GM19043 (cell line): ENCODE measurements at regions not wholly inside any gene's neighbourhood (a gene's known extent, or its start where the extent isn't known, plus 50 kb on each side); places are given as distances from the start of the nearest gene placed in this dataset.
"Not testable (repeated sequence)": the region's sequence is repeated elsewhere in the genome, so short reads cannot be mapped to it uniquely, and the experiment has no call there.

Experiments used
- ATAC-seq: cut with Tn5 transposase; IDR thresholded peaks from one replicate; pipeline ENCODE4 v1.9.1; 2021; ENCODE audit warnings: low read depth; ENCODE audit not compliant: unreplicated experiment

GRCh38 chr13:66154976-66155375 lies 1075.2 kb downstream of the PCDH9 start:
- ATAC-seq: no peak

DNA sequence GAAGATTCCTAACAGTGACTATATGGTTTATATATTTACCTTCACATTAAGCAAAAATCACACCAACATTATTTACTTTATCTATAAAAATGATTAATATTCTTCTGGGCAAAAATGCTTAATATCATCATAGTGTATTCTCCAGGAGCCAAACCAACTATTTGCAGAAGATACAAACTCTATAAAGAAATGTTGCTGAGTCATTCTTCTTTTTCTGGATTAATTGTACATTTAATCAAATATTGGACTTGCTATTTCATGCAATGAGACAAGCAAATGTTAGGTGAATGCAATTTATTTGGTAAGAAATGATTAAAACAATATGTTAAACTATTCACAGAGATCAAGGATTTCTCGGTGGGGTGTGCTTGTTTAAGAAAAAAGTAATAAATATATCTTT lies 1075.8 kb downstream of the PCDH9 start:
- ATAC-seq: no peak

GRCh38 chr13:66152596-66152995 lies 1077.5 kb downstream of the PCDH9 start:
- no peak for ATAC-seq

DNA sequence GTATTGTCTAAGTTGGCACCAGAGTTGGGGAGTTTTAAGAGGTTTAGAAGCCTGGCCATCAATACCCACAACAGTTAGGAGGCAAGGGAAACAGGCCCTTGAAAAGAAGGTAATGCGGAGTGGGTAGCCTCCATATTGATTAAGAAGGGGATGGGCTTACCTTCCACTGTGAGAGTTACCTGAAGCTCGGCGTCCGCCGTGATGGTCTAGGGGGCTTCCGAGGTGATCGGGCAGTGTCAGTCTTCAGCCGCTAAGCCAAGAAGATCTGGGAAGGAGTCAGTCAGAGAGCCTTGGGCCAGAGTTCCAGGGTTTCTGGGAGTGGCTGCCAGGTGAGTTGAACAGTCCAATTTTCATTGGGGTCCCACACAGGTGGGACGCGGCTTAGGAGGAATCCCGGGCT lies 1085.8 kb downstream of the PCDH9 start:
- not testable (repeated sequence) for ATAC-seq

DNA sequence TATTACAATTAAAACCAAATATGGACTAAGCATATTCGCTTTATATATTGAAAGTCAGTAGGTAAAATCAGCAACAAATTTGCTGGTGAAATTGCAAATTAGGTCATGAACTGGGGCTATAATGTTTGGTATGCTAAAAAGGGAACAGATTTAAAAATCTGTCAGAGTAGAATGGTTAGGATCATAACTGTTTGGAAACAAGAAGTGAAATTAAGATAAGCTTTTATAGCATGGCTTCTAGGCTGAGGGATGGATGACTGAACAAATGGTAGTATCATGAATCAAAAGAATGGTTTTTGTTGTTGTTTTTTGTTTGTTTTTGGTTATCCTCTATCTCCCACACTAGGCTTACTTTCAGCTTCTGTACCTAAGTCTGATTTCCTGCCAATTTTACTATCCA lies 1090.4 kb downstream of the PCDH9 start:
- no peak for ATAC-seq

- ATAC-seq: no peak
Measured at GRCh38 chr13:66139250-66139649, 1090.9 kb downstream of the PCDH9 start.

GRCh38 chr13:66138172-66138811 lies 1091.8 kb downstream of the PCDH9 start:
- ATAC-seq: peak; percentile 86

- ATAC-seq: no peak
Measured at GRCh38 chr13:66137384-66137783, 1092.8 kb downstream of the PCDH9 start.

DNA sequence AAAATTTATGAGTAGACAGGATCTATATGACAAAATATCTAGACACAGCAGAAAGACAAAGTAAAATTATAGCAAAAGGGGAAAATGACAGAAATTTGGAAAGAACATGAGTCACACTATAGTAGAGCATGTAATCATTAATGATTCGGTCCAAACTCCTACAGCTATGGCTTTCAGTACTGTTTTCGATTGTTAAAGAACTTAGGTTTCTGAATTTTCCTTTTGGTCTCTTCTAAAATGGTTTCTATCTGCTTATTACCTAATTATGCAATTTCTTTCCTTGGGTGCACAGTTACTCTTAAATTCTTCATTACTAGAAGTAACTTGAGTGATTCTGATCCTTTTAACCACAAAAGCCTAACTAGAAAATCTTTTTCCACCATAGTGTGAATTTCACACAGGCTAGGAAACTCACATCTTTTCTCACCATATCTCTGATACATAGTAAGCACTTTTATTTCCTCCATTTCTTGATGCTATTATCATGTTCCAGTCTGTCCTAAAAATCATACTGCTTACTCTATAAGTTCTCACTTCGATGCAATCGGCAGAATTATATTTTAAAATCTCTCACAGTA lies 1101.4 kb downstream of the PCDH9 start:
- peak; percentile 91 for ATAC-seq

DNA sequence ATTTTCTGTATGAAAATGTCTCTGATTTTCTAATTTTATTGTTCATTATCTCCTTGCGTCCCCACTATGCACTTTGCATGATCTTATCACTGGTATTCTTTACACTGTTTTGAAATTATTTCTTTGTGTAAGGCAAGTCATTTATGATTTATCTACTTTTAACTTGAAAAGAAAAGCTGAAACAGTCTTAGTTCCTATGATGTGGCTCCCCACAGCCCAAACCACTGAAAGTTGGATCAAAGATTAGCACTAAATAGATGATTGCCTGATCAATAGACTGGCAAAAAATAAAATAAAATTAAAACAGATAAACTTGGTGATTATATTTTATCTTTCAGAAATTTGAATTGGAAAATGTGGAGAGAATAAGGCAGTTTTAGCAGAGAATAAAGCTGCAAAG lies 1101.9 kb downstream of the PCDH9 start:
- ATAC-seq: no peak

- no peak for ATAC-seq
Measured at GRCh38 chr13:66117563-66117962, 1112.6 kb downstream of the PCDH9 start.

DNA sequence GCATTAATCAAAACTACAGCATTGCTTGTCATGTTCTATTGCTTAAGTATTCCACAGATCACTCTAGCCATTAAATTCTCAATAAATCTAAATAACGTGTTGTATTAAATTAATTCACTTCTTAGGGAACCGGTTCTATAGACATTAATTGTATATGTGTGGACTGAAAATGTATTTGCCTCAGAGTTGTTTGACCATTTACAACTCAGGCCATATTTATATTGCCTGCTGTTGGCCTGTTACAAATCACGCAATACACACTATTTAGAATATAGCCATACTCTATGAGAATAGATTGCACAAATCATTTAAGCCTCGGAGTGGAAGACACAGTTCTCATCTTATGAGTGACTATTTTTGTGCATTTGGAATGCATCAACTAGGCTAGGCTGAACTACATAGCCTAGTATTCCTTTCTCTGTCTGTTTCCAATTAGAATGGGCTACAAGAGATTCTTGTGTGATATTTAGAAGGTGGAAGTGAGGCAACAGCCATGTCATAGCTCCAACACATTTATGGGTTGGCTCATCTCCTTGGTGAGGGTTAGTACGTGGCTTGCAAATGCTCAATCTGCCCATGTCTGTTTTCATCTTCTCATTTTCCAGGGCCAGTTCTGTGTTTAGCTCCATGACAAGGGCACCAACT lies 1116.1 kb downstream of the PCDH9 start:
- no peak for ATAC-seq

DNA sequence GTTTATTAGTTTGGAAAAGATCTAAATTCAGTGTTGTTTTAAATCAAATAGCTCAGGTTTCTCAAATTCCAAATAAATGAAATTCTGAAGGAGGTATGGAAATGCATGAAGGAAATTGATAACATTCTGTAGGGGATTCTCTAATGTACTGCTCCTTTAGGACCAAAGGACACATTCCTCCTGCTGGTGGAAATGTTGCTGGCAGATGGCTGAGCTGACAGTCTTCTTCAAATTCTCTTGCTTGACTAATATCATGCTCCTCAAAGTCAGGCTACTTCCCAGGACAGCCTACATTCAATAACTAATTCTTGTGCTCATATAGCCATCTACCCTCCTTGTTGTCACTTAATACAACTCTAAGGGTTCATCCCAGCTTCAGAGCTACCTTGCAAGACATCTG lies 1118.5 kb downstream of the PCDH9 start:
- no peak for ATAC-seq

- no peak for ATAC-seq
Measured at GRCh38 chr13:66106246-66106645, 1123.9 kb downstream of the PCDH9 start.

DNA sequence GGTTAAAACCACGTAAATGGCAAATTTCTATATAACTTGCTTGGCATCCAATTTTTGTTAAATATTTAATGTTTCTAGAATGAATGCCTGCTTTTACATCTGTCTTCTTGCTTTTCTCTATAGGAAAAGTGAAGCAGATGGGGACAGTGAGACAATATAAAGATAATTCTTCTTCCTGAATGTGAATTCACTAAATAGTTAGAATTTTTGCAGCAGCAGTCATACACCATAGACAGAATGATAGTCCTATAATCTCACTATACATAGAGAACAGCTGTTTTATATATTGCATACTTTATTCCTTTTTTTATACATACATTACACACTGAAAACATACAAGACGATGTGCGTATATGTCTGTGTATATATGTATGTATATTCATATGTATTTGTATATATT lies 1127.3 kb downstream of the PCDH9 start:
- no peak for ATAC-seq

DNA sequence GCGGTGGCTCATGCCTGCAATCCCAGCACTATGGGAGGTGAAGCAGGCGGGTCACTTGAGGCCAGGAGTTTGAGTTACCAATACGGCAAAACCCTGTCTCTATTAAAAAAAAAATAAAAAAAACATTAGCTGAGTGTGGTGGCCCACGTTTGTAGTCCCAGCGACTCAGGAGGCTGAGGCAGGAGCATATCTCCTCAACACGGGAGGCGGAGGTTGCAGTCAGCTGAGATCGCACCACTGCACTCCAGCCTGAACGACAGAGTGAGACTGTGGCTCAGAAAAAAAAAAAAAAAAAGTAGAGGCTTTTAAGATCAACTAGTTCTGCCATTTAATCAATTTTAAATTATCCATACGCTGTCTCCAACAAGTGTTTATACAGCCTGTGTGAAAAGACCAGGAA lies 1130.3 kb downstream of the PCDH9 start:
- no peak for ATAC-seq

DNA sequence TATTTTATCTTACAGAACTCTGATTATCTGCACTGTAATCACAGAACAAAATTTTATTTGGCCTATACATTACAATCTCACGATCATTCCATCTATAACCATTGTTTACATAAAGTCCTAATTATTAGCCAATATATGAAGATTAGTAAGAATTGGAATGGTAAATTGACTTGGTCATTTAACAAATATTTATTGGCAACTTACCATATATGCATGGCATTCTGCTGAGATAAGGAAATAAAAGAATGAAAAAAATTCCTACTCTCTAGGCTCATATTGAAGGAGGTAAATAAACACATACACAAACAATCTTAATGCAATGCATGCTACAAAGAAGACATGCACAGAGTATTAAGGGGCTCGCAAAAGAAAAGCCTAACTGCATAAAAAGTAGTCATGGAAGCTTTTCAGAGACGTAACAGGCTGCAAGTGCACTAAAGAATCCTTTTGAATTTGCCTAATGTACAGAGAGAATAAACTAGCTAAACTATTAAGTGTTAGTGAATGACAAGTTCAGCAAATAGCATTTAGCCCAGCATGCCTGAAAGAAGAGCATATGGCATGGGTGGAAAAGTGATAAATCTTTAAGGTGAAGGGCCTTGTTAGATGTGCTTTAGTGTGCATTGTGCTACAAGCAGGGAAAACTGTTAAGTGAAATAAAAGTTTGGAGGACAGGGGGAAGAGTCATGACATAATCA lies 1131.1 kb downstream of the PCDH9 start:
- ATAC-seq: no peak

- no peak for ATAC-seq
Measured at GRCh38 chr13:66089711-66090110, 1140.4 kb downstream of the PCDH9 start.

DNA sequence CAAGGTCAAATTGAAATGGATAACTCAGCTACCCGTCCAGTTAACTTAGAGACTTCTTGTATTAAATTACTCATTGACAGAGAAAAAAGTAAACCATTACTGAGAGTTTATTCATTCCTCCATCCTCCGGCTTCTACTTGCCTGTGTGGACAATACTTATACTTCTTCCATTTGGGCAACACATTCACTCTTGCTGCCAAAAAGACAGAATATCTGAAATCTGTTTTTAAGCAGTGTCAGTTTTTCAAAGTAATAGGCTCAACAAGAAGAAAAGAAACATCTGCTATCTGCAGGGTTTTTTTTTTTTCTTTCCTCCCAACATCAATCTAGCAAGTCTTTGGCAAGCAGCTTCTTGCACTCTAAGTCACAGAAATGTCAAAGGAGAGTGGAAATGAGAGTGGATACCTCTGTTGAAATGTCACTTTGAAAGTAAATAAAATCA lies 1142.8 kb downstream of the PCDH9 start:
- no peak for ATAC-seq

DNA sequence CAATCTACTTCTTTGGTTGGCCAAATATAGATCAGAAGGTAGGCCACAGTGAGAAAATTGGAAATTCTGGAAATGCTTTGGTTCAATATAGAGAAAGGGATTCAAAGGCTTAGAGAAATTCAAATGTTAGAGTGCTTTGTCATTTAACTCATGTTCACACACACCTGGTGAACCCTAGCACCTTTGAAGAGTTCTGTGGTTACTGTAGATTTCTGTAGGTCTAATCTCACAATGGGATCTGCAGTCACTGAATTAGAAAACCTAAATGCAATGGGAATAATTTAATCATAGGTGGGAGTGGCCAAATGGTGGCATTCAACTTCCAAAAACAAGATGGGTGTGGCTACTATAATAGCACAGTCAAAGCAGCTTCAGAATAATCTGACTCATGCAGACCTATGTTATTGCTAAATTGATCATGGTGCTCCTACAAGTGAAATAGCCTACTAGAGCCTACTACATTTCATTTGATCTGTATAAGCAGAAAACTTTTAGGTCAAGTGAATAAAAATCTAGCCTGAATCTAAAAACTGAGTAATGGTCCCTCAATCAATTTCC lies 1152.9 kb downstream of the PCDH9 start:
- ATAC-seq: no peak

GRCh38 chr13:66076417-66076816 lies 1153.7 kb downstream of the PCDH9 start:
- ATAC-seq: no peak
